Activated CD8-positive, alpha-beta memory T cell treated with anti-CD3 and anti-CD28 coated beads, Interleukin-2, amount 10 ng/mL, durations not matched to agents 7 days and 5 days (primary cell): ENCODE measurements at regions not wholly inside any gene's neighbourhood (a gene's known extent, or its start where the extent isn't known, plus 50 kb on each side); places are given as distances from the start of the nearest gene placed in this dataset.

Experiments used
- ATAC-seq: fragments of 150-1000 bp; cut with Tn5 transposase; one replicate; pipeline ENCODE4 v1.10.0; 2021; ENCODE audit warnings: moderate library complexity
- CTCF ChIA-PET: fragments of 350-600 bp; sonication (Branson Sonifier 250); formaldehyde crosslinking; loops from one replicate; lab custom pipeline; 2021; ENCODE audit warnings: antibody characterized with exemption; lab: Charles Lee
- DNase-seq: peaks from one replicate; pipeline ENCODE4 v3.0.0-alpha.2; 2020
- H3K27ac Mint-ChIP-seq: one replicate; pipeline ENCODE4 v1.8.0; 2021; ENCODE audit warnings: mild to moderate bottlenecking, mixed read lengths
- H3K27me3 Mint-ChIP-seq: one replicate; pipeline ENCODE4 v1.8.0; 2021; ENCODE audit warnings: mixed read lengths
- H3K36me3 Mint-ChIP-seq: one replicate; pipeline ENCODE4 v1.8.0; 2021; ENCODE audit warnings: mild to moderate bottlenecking, mixed read lengths
- H3K4me1 Mint-ChIP-seq: one replicate; pipeline ENCODE4 v1.8.0; 2021; ENCODE audit warnings: mixed read lengths
- H3K4me3 Mint-ChIP-seq: one replicate; pipeline ENCODE4 v1.8.0; 2021; ENCODE audit warnings: mild to moderate bottlenecking, moderate library complexity, mixed read lengths
- H3K9me3 Mint-ChIP-seq: one replicate; pipeline ENCODE4 v1.8.0; 2022; ENCODE audit warnings: low read depth, mixed read lengths

DNA sequence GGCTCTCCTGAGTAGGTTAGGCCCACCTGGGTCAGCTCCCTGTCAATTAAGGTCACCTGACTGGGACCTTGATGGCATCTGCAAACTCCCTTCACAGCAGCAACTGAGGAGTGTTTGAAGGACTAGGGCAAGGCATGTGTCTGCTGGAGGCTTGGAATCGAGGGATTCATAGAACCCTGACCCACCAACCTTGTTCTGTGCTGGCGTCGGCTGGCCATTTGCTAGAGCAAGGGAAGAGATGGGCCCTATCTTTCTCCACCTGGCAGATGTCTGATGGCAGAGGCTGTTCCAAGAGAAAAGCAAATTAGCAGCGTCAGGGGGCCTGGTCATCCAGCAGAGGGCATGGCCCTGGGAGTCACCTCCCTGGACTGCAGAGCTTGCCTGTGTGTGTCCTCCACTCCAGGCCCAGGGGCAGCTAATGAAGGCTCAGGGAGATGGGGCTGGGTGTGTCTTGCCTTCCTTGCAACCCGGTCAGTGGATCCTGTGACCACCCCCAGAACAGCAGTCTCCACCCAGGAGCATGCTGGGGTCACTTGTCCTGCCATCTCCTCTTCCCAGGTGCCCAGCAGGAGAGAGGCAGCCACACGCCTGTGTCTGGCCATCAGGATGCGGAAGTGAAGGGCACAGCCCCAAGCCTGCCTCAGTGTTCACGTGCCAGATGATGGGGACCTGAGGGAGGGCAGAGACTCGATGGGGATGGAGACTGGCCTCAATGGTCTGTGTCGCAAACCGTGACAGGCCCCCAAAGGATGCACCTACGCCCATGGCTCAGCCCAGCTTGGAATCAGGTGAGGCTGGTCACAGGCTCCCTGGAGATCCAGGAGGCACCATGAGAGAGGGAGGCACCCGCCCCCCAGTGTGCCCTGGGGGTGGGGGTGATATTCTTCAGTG is 53.9 kb downstream of the BARX1 start:
- Mint-ChIP-seq H3K36me3 (no peaks in the 10 kb centered on the region), H3K9me3 (no peaks in the 10 kb centered on the region), H3K27ac (no peak overlapping the region), H3K4me1 (peaks cover 4% of the 10 kb centered on the region), H3K27me3 (no peaks in the 10 kb centered on the region), H3K4me3 (no peak overlapping the region)
- ATAC-seq (no peak), DNase-seq (no peak)
- CTCF ChIA-PET, result no interaction called here

DNA sequence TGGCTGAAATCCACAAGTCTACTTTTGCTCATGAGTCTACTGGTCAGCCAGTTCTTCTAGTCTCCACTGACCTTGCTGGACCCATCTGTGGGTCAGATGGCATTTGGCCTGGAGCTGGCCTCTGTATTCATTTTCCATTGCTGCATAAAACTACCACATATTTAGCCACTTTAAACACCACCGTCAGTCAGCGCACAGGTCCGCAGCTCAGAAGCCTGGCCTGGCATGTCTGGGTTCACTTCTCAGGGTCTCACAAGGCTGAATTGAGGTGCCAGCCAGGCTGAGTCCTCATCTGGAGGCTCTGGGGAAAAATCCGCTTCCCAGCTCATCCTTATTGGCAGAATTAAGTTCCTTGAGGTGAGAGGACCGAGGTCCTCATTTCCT is 54.7 kb downstream of the BARX1 start:
- H3K4me3 Mint-ChIP-seq, result no peak overlapping the region
- CTCF ChIA-PET, result no interaction called here
- DNase-seq, result peak; percentile 12
- H3K9me3 Mint-ChIP-seq, result no peaks in the 10 kb centered on the region
- no peak for ATAC-seq
- no peaks in the 10 kb centered on the region for H3K36me3 Mint-ChIP-seq
- H3K27me3 Mint-ChIP-seq, result no peaks in the 10 kb centered on the region
- H3K4me1 Mint-ChIP-seq, result peaks cover 4% of the 10 kb centered on the region
- H3K27ac Mint-ChIP-seq, result no peak overlapping the region

DNA sequence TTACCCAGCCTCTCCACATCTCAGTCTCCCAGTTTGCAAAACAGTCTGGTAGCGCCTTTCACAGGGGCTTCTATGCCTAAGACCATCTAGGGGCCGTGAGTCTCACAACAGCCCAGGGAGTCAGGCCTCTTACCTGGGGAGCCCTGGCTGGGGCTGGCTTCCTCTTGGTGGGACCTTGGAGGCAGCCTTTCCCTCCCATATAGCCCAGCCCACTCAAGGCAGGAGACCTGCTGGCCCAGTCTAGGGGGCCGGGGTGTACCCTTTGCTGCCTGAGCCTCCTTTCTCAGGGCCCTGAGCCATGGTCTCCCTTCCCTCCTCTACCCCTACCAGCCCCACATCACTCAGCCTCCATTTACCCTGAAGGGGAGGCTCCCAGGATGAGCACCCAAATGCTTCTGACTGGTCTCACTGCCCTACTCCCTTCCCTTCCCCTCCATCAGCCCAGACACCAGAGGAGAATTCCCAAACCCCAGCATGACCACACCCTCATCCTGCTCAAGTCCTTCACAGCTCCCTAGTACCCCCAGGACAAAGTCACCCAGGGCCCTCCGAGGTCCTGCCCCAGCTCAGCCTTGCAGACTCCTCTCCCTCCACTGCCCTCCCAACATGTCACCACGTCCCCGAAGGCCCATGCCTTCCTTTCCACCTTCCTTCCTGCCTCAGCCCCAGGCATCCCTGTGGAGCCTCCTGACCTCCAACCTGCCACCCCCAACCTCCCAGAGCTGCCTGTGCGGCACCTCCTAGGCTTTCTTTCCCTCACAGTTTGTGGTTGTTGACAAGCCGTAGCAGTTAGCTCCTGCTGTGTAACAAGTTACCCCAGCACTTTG is 55.3 kb downstream of the BARX1 start:
- no peak overlapping the region for H3K27ac Mint-ChIP-seq

GRCh38 chr9:93898502-93899426 is 56.4 kb downstream of the BARX1 start:
- peaks cover 4% of the 10 kb centered on the region for H3K4me1 Mint-ChIP-seq
- DNase-seq (peak; percentile 26), ATAC-seq (no peak)
- no peak overlapping the region for H3K27ac Mint-ChIP-seq
- no peak overlapping the region for H3K4me3 Mint-ChIP-seq
- CTCF ChIA-PET, result no interaction called here
- no peaks in the 10 kb centered on the region for H3K9me3 Mint-ChIP-seq
- H3K27me3 Mint-ChIP-seq, result no peaks in the 10 kb centered on the region
- no peaks in the 10 kb centered on the region for H3K36me3 Mint-ChIP-seq

More for the DNA sequence above, 55.3 kb downstream of the BARX1 start:
- H3K4me3 Mint-ChIP-seq, result no peak overlapping the region
- peaks cover 4% of the 10 kb centered on the region for H3K4me1 Mint-ChIP-seq
- CTCF ChIA-PET, result no interaction called here
- no peaks in the 10 kb centered on the region for H3K27me3 Mint-ChIP-seq
- H3K9me3 Mint-ChIP-seq, result no peaks in the 10 kb centered on the region
- DNase-seq (peak; percentile 9), ATAC-seq (no peak)
- H3K36me3 Mint-ChIP-seq, result no peaks in the 10 kb centered on the region

DNA sequence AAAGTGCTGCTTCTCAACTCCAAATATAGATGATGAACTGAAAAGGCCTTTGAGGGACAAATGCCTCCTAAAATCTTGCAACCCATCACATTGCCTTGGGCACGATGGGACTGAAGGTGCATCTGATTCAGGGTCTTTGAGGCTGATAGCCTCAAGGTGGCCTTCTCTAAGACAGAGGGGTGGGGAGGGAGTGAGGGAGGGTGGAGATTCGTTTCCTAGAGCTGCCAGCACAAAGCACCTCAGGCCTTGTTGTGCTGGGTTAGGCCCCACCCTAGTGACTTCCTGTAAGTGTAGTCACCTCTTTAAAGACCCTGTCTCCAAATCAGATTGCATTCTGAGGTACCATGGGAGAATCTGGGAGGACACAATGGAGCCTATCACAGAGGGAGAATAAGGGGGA is 57.1 kb downstream of the BARX1 start:
- H3K36me3 Mint-ChIP-seq, result no peaks in the 10 kb centered on the region

GRCh38 chr9:93897075-93897970 is 57.8 kb downstream of the BARX1 start:
- H3K27ac Mint-ChIP-seq, result no peak overlapping the region

More for the DNA sequence above, 57.1 kb downstream of the BARX1 start:
- H3K9me3 Mint-ChIP-seq, result no peaks in the 10 kb centered on the region
- peaks cover 4% of the 10 kb centered on the region for H3K4me1 Mint-ChIP-seq
- ATAC-seq (no peak), DNase-seq (peak; percentile 36)
- no peak overlapping the region for H3K27ac Mint-ChIP-seq
- CTCF ChIA-PET, result no interaction called here
- H3K4me3 Mint-ChIP-seq, result no peak overlapping the region
- H3K27me3 Mint-ChIP-seq, result no peaks in the 10 kb centered on the region

GRCh38 chr9:93896496-93897033 is 58.6 kb downstream of the BARX1 start:
- ATAC-seq, result no peak
- Mint-ChIP-seq H3K9me3 (peaks cover 4% of the 10 kb centered on the region), H3K4me3 (no peak overlapping the region), H3K27me3 (no peaks in the 10 kb centered on the region), H3K36me3 (no peaks in the 10 kb centered on the region), H3K27ac (no peak overlapping the region), H3K4me1 (peaks cover 4% of the 10 kb centered on the region)
- DNase-seq, result peak; percentile 16
- CTCF ChIA-PET, result no interaction called here

More at GRCh38 chr9:93897075-93897970, 57.8 kb downstream of the BARX1 start:
- Mint-ChIP-seq H3K27me3 (no peaks in the 10 kb centered on the region), H3K4me3 (no peak overlapping the region), H3K9me3 (peaks cover 4% of the 10 kb centered on the region), H3K4me1 (peaks cover 4% of the 10 kb centered on the region), H3K36me3 (no peaks in the 10 kb centered on the region)
- ATAC-seq, result no peak
- CTCF ChIA-PET, result no interaction called here
- peak; percentile 9 for DNase-seq

GRCh38 chr9:93896093-93896492 is 59.1 kb downstream of the BARX1 start:
- Mint-ChIP-seq H3K9me3 (peaks cover 4% of the 10 kb centered on the region), H3K36me3 (no peaks in the 10 kb centered on the region), H3K4me1 (peaks cover 4% of the 10 kb centered on the region), H3K27me3 (no peaks in the 10 kb centered on the region), H3K27ac (no peak overlapping the region), H3K4me3 (no peak overlapping the region)
- ATAC-seq (no peak), DNase-seq (peak; percentile 15)
- CTCF ChIA-PET, result no interaction called here

DNA sequence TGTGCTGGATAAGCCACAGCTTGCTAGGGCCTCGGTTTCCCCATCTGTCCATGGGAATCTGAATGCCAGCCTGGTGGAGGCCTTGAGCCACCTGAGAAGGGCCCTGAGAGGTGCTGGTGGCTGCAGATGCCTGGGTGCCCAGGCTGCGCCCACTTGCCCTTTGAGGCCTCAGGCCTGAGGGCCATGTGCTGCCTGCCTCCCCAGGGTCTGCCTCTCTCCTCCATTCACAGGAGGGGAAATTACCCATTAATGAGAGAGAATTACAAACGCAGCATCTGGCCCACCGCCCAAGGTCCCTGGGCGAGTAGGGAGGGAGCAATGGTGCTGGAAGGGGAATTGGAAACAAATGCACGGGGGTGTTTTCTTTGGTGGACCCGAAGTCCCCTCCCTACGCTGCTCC is 59.6 kb downstream of the BARX1 start:
- Mint-ChIP-seq H3K27ac (no peak overlapping the region), H3K9me3 (peaks cover 4% of the 10 kb centered on the region), H3K4me1 (peaks cover 4% of the 10 kb centered on the region), H3K36me3 (no peaks in the 10 kb centered on the region), H3K27me3 (no peaks in the 10 kb centered on the region), H3K4me3 (no peak overlapping the region)
- CTCF ChIA-PET, result no interaction called here
- DNase-seq, result peak; percentile 8
- no peak for ATAC-seq

- no peak overlapping the region for H3K27ac Mint-ChIP-seq
- no peaks in the 10 kb centered on the region for H3K27me3 Mint-ChIP-seq
- no peaks in the 10 kb centered on the region for H3K36me3 Mint-ChIP-seq
- peaks cover 4% of the 10 kb centered on the region for H3K4me1 Mint-ChIP-seq
- peaks cover 4% of the 10 kb centered on the region for H3K9me3 Mint-ChIP-seq
- DNase-seq (peak; percentile 9), ATAC-seq (no peak)
- no peak overlapping the region for H3K4me3 Mint-ChIP-seq
- CTCF ChIA-PET, result no interaction called here
Measured at GRCh38 chr9:93894691-93895079, 60.5 kb downstream of the BARX1 start.

DNA sequence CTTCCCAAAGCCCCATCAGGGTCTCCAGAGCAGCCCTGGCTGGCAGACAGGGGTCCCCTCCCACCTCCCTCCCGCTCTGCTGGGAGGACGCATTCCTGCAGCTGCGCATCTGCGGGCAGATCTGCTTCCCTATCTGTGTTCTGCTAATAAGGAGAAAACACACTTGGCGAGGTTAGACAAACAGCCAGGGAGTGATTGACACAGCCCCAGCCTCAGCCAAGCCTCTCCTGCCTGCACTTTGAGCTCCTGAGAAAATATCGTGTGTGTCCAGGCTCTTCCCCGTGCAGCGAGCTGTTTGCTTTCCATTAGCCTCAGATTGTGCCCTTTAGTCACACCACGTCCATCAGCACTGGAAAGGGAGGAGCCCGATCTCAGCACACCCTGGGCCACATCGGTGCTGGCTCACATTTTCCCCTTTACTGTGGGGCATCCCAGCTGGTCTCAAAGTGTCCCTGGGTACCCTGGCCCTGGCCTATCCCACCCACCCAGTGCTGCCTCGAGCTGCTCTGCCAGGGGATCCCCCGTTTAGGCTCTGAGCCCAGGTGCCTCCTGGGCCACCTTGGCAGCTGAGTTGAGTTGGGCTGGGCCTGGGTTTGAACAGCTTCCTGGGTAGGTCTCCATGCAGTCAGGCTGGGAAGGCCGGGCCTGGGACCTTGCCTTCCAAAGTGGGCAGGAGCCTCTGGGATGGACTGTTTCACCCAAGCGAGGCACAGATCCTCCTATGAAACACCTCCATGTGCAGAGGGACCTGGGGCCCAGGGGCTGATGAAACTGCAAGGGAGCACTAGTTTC is 61.1 kb downstream of the BARX1 start:
- peaks cover 4% of the 10 kb centered on the region for H3K9me3 Mint-ChIP-seq
- H3K27ac Mint-ChIP-seq, result no peak overlapping the region
- no peaks in the 10 kb centered on the region for H3K27me3 Mint-ChIP-seq
- H3K36me3 Mint-ChIP-seq, result no peaks in the 10 kb centered on the region
- CTCF ChIA-PET, result no interaction called here
- ATAC-seq (no peak), DNase-seq (peak; percentile 23)
- H3K4me3 Mint-ChIP-seq, result no peak overlapping the region
- peaks cover 4% of the 10 kb centered on the region for H3K4me1 Mint-ChIP-seq
